ENCODE measurements at regions not wholly inside any gene's neighbourhood (a gene's known extent, or its start where the extent isn't known, plus 50 kb on each side); places are given as distances from the start of the nearest gene placed in this dataset.

DNA sequence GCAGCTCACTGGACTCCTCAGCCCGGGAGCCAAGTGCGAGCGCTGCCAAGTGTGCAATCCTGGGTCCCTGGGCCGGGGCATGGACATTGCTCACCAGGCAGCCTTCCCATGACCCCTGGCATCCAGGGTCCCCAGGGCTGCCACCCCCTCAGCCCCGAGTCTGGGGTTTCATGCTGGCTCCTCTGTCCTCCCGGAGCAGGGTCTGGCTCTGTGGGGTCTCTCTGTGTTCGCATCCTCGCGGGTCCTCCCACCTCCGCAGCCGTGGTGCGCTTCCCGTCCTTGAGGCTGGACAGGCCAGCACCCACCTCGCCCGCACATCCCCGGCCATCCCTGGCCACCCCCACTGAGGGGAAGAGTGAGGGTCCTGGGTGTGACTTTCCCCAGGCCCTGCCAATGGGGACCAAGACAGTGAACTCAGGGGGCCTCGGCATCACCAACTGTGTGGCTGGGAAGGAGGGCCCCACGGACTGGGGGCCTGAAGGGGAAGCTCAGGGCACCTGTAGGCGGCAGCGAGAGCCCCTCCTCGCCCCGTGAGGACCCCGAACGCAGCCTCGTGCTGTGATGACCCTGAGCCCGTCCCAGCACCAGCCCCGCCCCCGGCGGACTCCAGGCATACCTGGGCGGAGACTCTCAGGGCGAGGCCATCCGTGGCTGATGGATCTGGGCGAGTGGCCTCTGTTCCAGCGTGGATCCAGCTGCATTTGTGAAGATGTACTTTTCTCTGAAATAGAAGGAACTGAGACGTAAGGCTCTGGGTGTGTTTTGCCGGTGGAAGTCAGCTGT lies 50.3 kb upstream of the CFAP46 start:
- DNase-seq: peak; percentile 10
- intact Hi-C loops (cut with micrococcal nuclease): no loop called here
- no peak for ATAC-seq

Measured in left ventricle myocardium superior (tissue), 1 donor.